Common myeloid progenitor, CD34-positive (primary cell): ENCODE measurements at regions not wholly inside any gene's neighbourhood (a gene's known extent, or its start where the extent isn't known, plus 50 kb on each side); places are given as distances from the start of the nearest gene placed in this dataset.
"Not testable (repeated sequence)": the region's sequence is repeated elsewhere in the genome, so short reads cannot be mapped to it uniquely, and the experiment has no call there.

Source experiments
- CTCF ChIA-PET: fragments of 350-600 bp; sonication (Branson Sonifier 250); formaldehyde crosslinking; loops from one replicate; lab custom pipeline; 2021; ENCODE audit warnings: antibody characterized with exemption; lab: Charles Lee
- POLR2A ChIA-PET: fragments of 350-600 bp; sonication (Branson Sonifier 250); formaldehyde crosslinking; loops from one replicate; lab custom pipeline; 2021; ENCODE audit warnings: antibody characterized with exemption; lab: Charles Lee
- DNase-seq, 3 donors: peaks; one replicate each; pipeline versions ENCODE4 v3.0.0 to v3.0.0-alpha.2; 2013
- H3K27ac ChIP-seq, 2 experiments: 1 replicate in 1 of 2; 2 replicates in 1 of 2; pipeline ENCODE4 v1.7.0; 2013; ENCODE audit warnings: inconsistent platforms in 2 of 2, low read length in 2 of 2, mild to moderate bottlenecking in 2 of 2, low read depth in 1 of 2, moderate library complexity in 1 of 2; ENCODE audit not compliant: severe bottlenecking in 2 of 2, insufficient read depth in 1 of 2, poor library complexity in 1 of 2
- H3K27me3 ChIP-seq, 5 experiments: replicated peaks in 2 of 5; 1 replicate in 3 of 5; 2 replicates in 2 of 5; pipeline versions ENCODE4 v1.6.1 to v1.7.0; 2013; ENCODE audit warnings: low read length in 4 of 5, mild to moderate bottlenecking in 2 of 5, moderate library complexity in 2 of 5, inconsistent platforms in 1 of 5; ENCODE audit not compliant: insufficient read depth in 5 of 5, control insufficient read depth in 4 of 5
- H3K36me3 ChIP-seq, 4 experiments: 1 replicate in 2 of 4; 2 replicates in 2 of 4; pipeline versions ENCODE4 v1.6.1 to v1.7.0; 2013; ENCODE audit warnings: low read length in 3 of 4, control low read depth in 1 of 4, mild to moderate bottlenecking in 1 of 4; ENCODE audit not compliant: control insufficient read depth in 4 of 4, insufficient read depth in 4 of 4
- H3K4me1 ChIP-seq, 4 experiments: 1 replicate in 3 of 4; 2 replicates in 1 of 4; pipeline versions ENCODE4 v1.6.1 to v1.7.1; 2013; ENCODE audit warnings: low read length in 3 of 4, mild to moderate bottlenecking in 3 of 4, control low read depth in 1 of 4, inconsistent platforms in 1 of 4, moderate library complexity in 1 of 4; ENCODE audit not compliant: control insufficient read depth in 4 of 4, insufficient read depth in 4 of 4; ENCODE audit errors: control extremely low read depth in 1 of 4
- H3K4me3 ChIP-seq, 7 experiments: 1 replicate in 4 of 7; 2 replicates in 3 of 7; pipeline versions ENCODE4 v1.5.1 to v1.7.0; 2013; ENCODE audit warnings: mild to moderate bottlenecking in 7 of 7, low read length in 6 of 7, moderate library complexity in 6 of 7, inconsistent platforms in 2 of 7, low read depth in 2 of 7, control low read depth in 1 of 7; ENCODE audit not compliant: insufficient read depth in 4 of 7, control insufficient read depth in 1 of 7; ENCODE audit errors: extremely low read depth in 1 of 7
- H3K9me3 ChIP-seq, 5 experiments: 1 replicate in 4 of 5; 2 replicates in 1 of 5; pipeline versions ENCODE4 v1.6.1 to v1.7.1; 2013; ENCODE audit warnings: low read length in 4 of 5, mild to moderate bottlenecking in 2 of 5, inconsistent platforms in 1 of 5, low read depth in 1 of 5, moderate library complexity in 1 of 5; ENCODE audit not compliant: control insufficient read depth in 4 of 5, insufficient read depth in 2 of 5; ENCODE audit errors: control extremely low read depth in 1 of 5
- WGBS: methylation state at CpG from one replicate; pipeline ENCODE4 v1.1.5; 2013; ENCODE audit not compliant: insufficient coverage; 5-methylcytosine and 5-hydroxymethylcytosine counted together

GRCh38 chrY:26366091-26366490, 744.2 kb downstream of the CDY1 start:
- H3K36me3 ChIP-seq, H3K27me3 ChIP-seq, H3K4me1 ChIP-seq, H3K27ac ChIP-seq, H3K4me3 ChIP-seq, POLR2A ChIA-PET, H3K9me3 ChIP-seq, DNase-seq, CTCF ChIA-PET: not testable (repeated sequence)
- no CpG with 5 or more reads among the region's 6 CpGs for WGBS

GRCh38 chrY:26372480-26372879, 750.6 kb downstream of the CDY1 start:
- no CpG with 5 or more reads among the region's 1 CpG for WGBS

GRCh38 chrY:26408671-26409328, 786.9 kb downstream of the CDY1 start:
- H3K27me3 ChIP-seq = no peaks in the 10 kb centered on the region
- no peaks in the 10 kb centered on the region for H3K9me3 ChIP-seq
- H3K4me3 ChIP-seq = no peak overlapping the region
- ChIA-PET POLR2A (no interaction called here), CTCF (no interaction called here)
- DNase-seq = peak in 1 of 3 donors; percentile 0
- no peaks in the 10 kb centered on the region for H3K4me1 ChIP-seq
- no peak overlapping the region for H3K27ac ChIP-seq
- H3K36me3 ChIP-seq = no peaks in the 10 kb centered on the region
- no CpG with 5 or more reads among the region's 39 CpGs for WGBS

More at GRCh38 chrY:26372480-26372879, 750.6 kb downstream of the CDY1 start:
- DNase-seq, H3K9me3 ChIP-seq, H3K27ac ChIP-seq, CTCF ChIA-PET, H3K27me3 ChIP-seq, H3K36me3 ChIP-seq, H3K4me1 ChIP-seq, H3K4me3 ChIP-seq, POLR2A ChIA-PET: not testable (repeated sequence)

- DNase-seq = no peak
- H3K36me3 ChIP-seq = no peaks in the 10 kb centered on the region
- POLR2A ChIA-PET = no interaction called here
- no peaks in the 10 kb centered on the region for H3K4me1 ChIP-seq
- H3K27me3 ChIP-seq = no peaks in the 10 kb centered on the region
- no peaks in the 10 kb centered on the region for H3K9me3 ChIP-seq
- no peak overlapping the region for H3K4me3 ChIP-seq
- CTCF ChIA-PET = no interaction called here
- no peak overlapping the region for H3K27ac ChIP-seq
- no CpG with 5 or more reads among the region's 27 CpGs for WGBS
These were observed 787.4 kb downstream of the CDY1 start for GRCh38 chrY:26409329-26409712.
